Ovary (tissue), 3 donors: ENCODE measurements at regions not wholly inside any gene's neighbourhood (a gene's known extent, or its start where the extent isn't known, plus 50 kb on each side); places are given as distances from the start of the nearest gene placed in this dataset.

Experiments
- CTCF ChIP-seq, 3 donors: fragments of 450-650 bp in 2 of 3; fragments of 200-600 bp in 1 of 3; IDR thresholded peaks; one replicate each; pipeline versions ENCODE4 v1.5.1 to v1.8.0; 2016 to 2022; ENCODE audit warnings: antibody characterized with exemption in 3 of 3, mild to moderate bottlenecking in 1 of 3
- EP300 ChIP-seq: sonication (generic); formaldehyde crosslinking; IDR thresholded peaks from one replicate; pipeline ENCODE4 v1.6.1; 2017; ENCODE audit warnings: antibody characterized with exemption
- POLR2A ChIP-seq: fragments of 450-650 bp; IDR thresholded peaks from one replicate; pipeline ENCODE4 v1.6.1; 2017; ENCODE audit warnings: antibody characterized with exemption, mild to moderate bottlenecking, moderate library complexity
- donor health status: DM: no; HTN: no; CAD: no.

GRCh38 chrX:36913551-36913950 lies 94.6 kb upstream of the FAM47C start:
- TF ChIP-seq CTCF (IDR thresholded peaks at IDR 0.05) (no peak), POLR2A (no peak), EP300 (no peak)
